ENCODE measurements at regions not wholly inside any gene's neighbourhood (a gene's known extent, or its start where the extent isn't known, plus 50 kb on each side); places are given as distances from the start of the nearest gene placed in this dataset.

DNA sequence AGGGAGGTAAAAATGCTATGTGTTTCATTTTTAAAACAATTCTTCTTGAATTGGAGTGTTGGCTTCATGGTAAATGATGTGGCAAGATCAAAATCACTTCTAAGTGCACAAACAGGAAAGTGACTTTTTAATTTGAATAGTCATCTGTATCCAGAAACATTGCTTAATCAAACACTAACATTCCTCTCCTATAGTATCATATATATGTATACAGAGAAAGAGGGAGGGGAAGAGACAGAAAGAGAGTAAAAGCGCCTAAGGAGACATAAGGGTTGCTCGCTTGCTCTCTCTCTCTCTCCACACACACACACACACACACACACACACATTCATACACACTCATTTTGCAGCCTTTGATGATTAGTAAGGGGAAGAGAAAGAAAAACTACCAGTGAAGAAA, 95.4 kb upstream of the PRDM9 start:
- no peaks in the 10 kb centered on the region for H4K20me1 ChIP-seq (ENCODE audit: insufficient read depth, low read length)
- H2AFZ ChIP-seq (ENCODE audit: low read length): no peak overlapping the region
- 17% methylated on average over 2 of the region's 2 CpGs for WGBS (ENCODE audit: low lambda C conversion rate)
- H3K9ac ChIP-seq (ENCODE audit: insufficient read depth, low read depth, low read length): no peak overlapping the region
- no peak overlapping the region for H3K4me3 ChIP-seq (replicated peaks in 1 of 3; ENCODE audit: insufficient read depth in 1 of 3, low read depth in 2 of 3, low read length in 3 of 3)
- intact Hi-C loops (cut with micrococcal nuclease; ENCODE audit: unreplicated experiment) (no loop called here), in situ Hi-C loops (cut with HindIII; ENCODE audit: extremely low pct_ligation_motif_present, low pct_unique_long_range_greater_than_20kb) (no loop called here)
- H3K9me3 ChIP-seq (ENCODE audit: low read length): peaks cover 40% of the 10 kb centered on the region
- no peaks in the 10 kb centered on the region for H3K4me1 ChIP-seq (ENCODE audit: insufficient read depth, low read length)
- ATAC-seq (no peak), FAIRE-seq (no peak), DNase-seq (ENCODE audit: low spot score) (no peak)
- H3K27ac ChIP-seq (ENCODE audit: extremely low read length, insufficient read depth, low read length): no peak overlapping the region
- H3K79me2 ChIP-seq (ENCODE audit: insufficient read depth, low read length): no peaks in the 10 kb centered on the region
- H3K4me2 ChIP-seq (ENCODE audit: low read depth, low read length): no peak overlapping the region
- no peaks in the 10 kb centered on the region for H3K27me3 ChIP-seq (ENCODE audit: control insufficient read depth in 1 of 2, insufficient read depth in 2 of 2, low read length in 2 of 2)
- TF ChIP-seq KDM3A (CRISPR knock-in tag; IDR thresholded peaks at IDR 0.05; ENCODE audit: low read depth) (no peak), ZMYM2 (CRISPR knock-in tag; IDR thresholded peaks at IDR 0.05) (no peak)
- POLR2A ChIA-PET: no interaction called here
- CTCF ChIA-PET (ENCODE audit: low intra/inter-chr PET ratio, low total read pairs): no interaction called here
- no peaks in the 10 kb centered on the region for H3K36me3 ChIP-seq (replicated peaks in 1 of 2; ENCODE audit: control insufficient read depth in 1 of 2, insufficient read depth in 2 of 2, low read length in 2 of 2)
- BruUV-seq (replicated peaks): no TSS peak

- in situ Hi-C loops (cut with HindIII; ENCODE audit: extremely low pct_ligation_motif_present, low pct_unique_long_range_greater_than_20kb): no loop called here
- Histone ChIP-seq H2AFZ (ENCODE audit: low read length) (no peak overlapping the region), H3K27me3 (ENCODE audit: control insufficient read depth in 1 of 2, insufficient read depth in 2 of 2, low read length in 2 of 2) (no peaks in the 10 kb centered on the region), H3K9me3 (ENCODE audit: low read length) (peaks cover 47% of the 10 kb centered on the region), H3K27ac (ENCODE audit: extremely low read length, insufficient read depth, low read length) (no peak overlapping the region), H3K4me2 (ENCODE audit: low read depth, low read length) (no peak overlapping the region), H3K79me2 (ENCODE audit: insufficient read depth, low read length) (no peaks in the 10 kb centered on the region), H4K20me1 (ENCODE audit: insufficient read depth, low read length) (no peaks in the 10 kb centered on the region), H3K36me3 (replicated peaks in 1 of 2; ENCODE audit: control insufficient read depth in 1 of 2, insufficient read depth in 2 of 2, low read length in 2 of 2) (no peaks in the 10 kb centered on the region), H3K4me1 (ENCODE audit: insufficient read depth, low read length) (no peaks in the 10 kb centered on the region), H3K4me3 (replicated peaks in 1 of 3; ENCODE audit: insufficient read depth in 1 of 3, low read depth in 2 of 3, low read length in 3 of 3) (no peak overlapping the region), H3K9ac (ENCODE audit: insufficient read depth, low read depth, low read length) (no peak overlapping the region)
- POLR2A ChIA-PET: no interaction called here
- intact Hi-C loops (cut with micrococcal nuclease; ENCODE audit: unreplicated experiment): no loop called here
- BruUV-seq (replicated peaks): no TSS peak
- no peak for TF ChIP-seq ZMYM4 (CRISPR knock-in tag; IDR thresholded peaks at IDR 0.05)
- TF ChIP-seq SCMH1 (CRISPR knock-in tag; IDR thresholded peaks at IDR 0.05; ENCODE audit: borderline replicate concordance): no peak
- TF ChIP-seq GPN1 (CRISPR knock-in tag; IDR thresholded peaks at IDR 0.05; ENCODE audit: borderline replicate concordance): no peak
- no peak for TF ChIP-seq NFE2 (CRISPR knock-in tag; IDR thresholded peaks at IDR 0.05)
- TF ChIP-seq, protein P1, sequence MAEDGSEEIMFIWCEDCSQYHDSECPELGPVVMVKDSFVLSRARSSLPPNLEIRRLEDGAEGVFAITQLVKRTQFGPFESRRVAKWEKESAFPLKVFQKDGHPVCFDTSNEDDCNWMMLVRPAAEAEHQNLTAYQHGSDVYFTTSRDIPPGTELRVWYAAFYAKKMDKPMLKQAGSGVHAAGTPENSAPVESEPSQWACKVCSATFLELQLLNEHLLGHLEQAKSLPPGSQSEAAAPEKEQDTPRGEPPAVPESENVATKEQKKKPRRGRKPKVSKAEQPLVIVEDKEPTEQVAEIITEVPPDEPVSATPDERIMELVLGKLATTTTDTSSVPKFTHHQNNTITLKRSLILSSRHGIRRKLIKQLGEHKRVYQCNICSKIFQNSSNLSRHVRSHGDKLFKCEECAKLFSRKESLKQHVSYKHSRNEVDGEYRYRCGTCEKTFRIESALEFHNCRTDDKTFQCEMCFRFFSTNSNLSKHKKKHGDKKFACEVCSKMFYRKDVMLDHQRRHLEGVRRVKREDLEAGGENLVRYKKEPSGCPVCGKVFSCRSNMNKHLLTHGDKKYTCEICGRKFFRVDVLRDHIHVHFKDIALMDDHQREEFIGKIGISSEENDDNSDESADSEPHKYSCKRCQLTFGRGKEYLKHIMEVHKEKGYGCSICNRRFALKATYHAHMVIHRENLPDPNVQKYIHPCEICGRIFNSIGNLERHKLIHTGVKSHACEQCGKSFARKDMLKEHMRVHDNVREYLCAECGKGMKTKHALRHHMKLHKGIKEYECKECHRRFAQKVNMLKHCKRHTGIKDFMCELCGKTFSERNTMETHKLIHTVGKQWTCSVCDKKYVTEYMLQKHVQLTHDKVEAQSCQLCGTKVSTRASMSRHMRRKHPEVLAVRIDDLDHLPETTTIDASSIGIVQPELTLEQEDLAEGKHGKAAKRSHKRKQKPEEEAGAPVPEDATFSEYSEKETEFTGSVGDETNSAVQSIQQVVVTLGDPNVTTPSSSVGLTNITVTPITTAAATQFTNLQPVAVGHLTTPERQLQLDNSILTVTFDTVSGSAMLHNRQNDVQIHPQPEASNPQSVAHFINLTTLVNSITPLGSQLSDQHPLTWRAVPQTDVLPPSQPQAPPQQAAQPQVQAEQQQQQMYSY (CRISPR knock-in tag; IDR thresholded peaks at IDR 0.05): no peak
- TF ChIP-seq, protein P2, sequence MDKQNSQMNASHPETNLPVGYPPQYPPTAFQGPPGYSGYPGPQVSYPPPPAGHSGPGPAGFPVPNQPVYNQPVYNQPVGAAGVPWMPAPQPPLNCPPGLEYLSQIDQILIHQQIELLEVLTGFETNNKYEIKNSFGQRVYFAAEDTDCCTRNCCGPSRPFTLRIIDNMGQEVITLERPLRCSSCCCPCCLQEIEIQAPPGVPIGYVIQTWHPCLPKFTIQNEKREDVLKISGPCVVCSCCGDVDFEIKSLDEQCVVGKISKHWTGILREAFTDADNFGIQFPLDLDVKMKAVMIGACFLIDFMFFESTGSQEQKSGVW (CRISPR knock-in tag; IDR thresholded peaks at IDR 0.05; ENCODE audit: borderline replicate concordance): no peak
- TF ChIP-seq, protein P3, sequence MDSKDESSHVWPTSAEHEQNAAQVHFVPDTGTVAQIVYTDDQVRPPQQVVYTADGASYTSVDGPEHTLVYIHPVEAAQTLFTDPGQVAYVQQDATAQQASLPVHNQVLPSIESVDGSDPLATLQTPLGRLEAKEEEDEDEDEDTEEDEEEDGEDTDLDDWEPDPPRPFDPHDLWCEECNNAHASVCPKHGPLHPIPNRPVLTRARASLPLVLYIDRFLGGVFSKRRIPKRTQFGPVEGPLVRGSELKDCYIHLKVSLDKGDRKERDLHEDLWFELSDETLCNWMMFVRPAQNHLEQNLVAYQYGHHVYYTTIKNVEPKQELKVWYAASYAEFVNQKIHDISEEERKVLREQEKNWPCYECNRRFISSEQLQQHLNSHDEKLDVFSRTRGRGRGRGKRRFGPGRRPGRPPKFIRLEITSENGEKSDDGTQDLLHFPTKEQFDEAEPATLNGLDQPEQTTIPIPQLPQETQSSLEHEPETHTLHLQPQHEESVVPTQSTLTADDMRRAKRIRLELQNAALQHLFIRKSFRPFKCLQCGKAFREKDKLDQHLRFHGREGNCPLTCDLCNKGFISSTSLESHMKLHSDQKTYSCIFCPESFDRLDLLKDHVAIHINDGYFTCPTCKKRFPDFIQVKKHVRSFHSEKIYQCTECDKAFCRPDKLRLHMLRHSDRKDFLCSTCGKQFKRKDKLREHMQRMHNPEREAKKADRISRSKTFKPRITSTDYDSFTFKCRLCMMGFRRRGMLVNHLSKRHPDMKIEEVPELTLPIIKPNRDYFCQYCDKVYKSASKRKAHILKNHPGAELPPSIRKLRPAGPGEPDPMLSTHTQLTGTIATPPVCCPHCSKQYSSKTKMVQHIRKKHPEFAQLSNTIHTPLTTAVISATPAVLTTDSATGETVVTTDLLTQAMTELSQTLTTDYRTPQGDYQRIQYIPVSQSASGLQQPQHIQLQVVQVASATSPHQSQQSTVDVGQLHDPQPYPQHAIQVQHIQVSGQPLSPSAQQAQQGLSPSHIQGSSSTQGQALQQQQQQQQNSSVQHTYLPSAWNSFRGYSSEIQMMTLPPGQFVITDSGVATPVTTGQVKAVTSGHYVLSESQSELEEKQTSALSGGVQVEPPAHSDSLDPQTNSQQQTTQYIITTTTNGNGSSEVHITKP (CRISPR knock-in tag; IDR thresholded peaks at IDR 0.05; ENCODE audit: low read depth): no peak
- TF ChIP-seq FOXO1 (CRISPR knock-in tag; IDR thresholded peaks at IDR 0.05): no peak
- DNase-seq (ENCODE audit: low spot score) (no peak), FAIRE-seq (no peak), ATAC-seq (no peak)
- CTCF ChIA-PET (ENCODE audit: low intra/inter-chr PET ratio, low total read pairs): no interaction called here
- whole genome bisulfite sequencing (ENCODE audit: low lambda C conversion rate): 59% methylated on average over 17 of the region's 17 CpGs
Measured at GRCh38 chr5:23411200-23411599, 96.2 kb upstream of the PRDM9 start.

Data from HepG2 (cell line).